Vagina (tissue), 2 donors: ENCODE measurements at regions not wholly inside any gene's neighbourhood (a gene's known extent, or its start where the extent isn't known, plus 50 kb on each side); places are given as distances from the start of the nearest gene placed in this dataset.

Experiments
- CTCF ChIP-seq, 3 experiments: fragments of 450-650 bp in 2 of 3; fragments of 200-600 bp in 1 of 3; sonication (generic) in 1 of 3; IDR thresholded peaks; one replicate each; pipeline ENCODE4 v1.5.1; 2017 to 2019; ENCODE audit warnings: antibody characterized with exemption in 3 of 3, mild to moderate bottlenecking in 2 of 3, moderate library complexity in 2 of 3
- POLR2A ChIP-seq, 2 donors: fragments of 450-650 bp; IDR thresholded peaks; one replicate each; pipeline ENCODE4 v1.6.1; 2017; ENCODE audit warnings: antibody characterized with exemption in 2 of 2, mild to moderate bottlenecking in 2 of 2, moderate library complexity in 2 of 2
- POLR2AphosphoS5 ChIP-seq, 2 donors: sonication (generic); formaldehyde crosslinking; IDR thresholded peaks; one replicate each; pipeline ENCODE4 v1.9.0; 2017; ENCODE audit warnings: antibody characterized with exemption in 2 of 2, mild to moderate bottlenecking in 2 of 2, low read depth in 1 of 2; ENCODE audit not compliant: insufficient read depth in 1 of 2

DNA sequence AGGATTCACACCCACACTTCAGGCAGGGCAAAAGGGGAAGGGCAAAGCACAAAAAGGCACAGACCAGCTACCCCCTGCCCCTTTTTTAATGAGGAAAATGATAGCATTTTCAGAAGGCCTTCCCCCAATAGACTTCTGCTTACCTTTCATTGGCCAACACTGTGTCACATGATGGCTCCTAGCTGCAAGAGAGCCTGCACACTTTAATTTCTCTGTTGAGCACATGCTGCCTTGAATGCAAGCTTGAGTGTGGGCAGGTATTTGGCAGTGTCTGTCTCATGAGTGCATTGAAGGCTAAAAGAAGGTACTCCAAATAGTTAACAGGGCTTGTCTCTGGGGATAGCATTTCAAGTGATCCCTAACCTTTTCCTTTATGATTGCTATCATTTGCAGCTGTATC lies 175.4 kb upstream of the NFE2L3 start:
- no peak for TF ChIP-seq CTCF (IDR thresholded peaks at IDR 0.05)
- TF ChIP-seq POLR2A (IDR thresholded peaks at IDR 0.05), result no peak
- TF ChIP-seq POLR2AphosphoS5 (IDR thresholded peaks at IDR 0.05; ENCODE audit: insufficient read depth in 1 of 2, low read depth in 1 of 2), result no peak
